ENCODE measurements at regions not wholly inside any gene's neighbourhood (a gene's known extent, or its start where the extent isn't known, plus 50 kb on each side); places are given as distances from the start of the nearest gene placed in this dataset.
A peak's percentile ranks its signal among the peaks of the same experiment; 100 is the strongest.

GRCh38 chr2:164044622-164045021 lies 308.8 kb upstream of the FIGN start:
- FAIRE-seq (no peak), DNase-seq (ENCODE audit: insufficient read length, low spot score) (peak; percentile 1)

GRCh38 chr2:164039270-164039669 lies 303.5 kb upstream of the FIGN start:
- FAIRE-seq = no peak

DNA sequence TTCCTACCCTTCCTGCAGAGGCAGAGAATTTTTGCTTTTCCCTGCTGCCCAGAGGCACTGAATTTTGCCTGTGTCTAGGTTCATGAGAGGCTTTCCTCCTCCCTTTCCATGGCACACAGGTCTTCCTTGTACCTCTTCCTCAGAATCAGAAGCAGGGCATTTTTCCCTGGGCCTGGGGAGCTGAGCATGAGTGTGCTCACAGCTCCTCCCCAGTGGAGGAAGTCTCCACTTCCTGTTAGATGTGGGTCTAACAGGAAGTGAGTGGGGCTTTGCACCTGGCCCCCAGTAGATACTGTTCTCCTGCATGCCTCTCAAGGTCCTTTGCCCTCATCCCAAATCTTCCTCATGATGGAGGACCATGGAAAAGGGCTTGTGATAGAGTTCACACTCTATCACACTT lies 297.2 kb upstream of the FIGN start:
- DNase-seq (ENCODE audit: insufficient read length, low spot score) (no peak), FAIRE-seq (no peak)

More at GRCh38 chr2:164039270-164039669, 303.5 kb upstream of the FIGN start:
- no peak for DNase-seq (ENCODE audit: insufficient read length, low spot score)

DNA sequence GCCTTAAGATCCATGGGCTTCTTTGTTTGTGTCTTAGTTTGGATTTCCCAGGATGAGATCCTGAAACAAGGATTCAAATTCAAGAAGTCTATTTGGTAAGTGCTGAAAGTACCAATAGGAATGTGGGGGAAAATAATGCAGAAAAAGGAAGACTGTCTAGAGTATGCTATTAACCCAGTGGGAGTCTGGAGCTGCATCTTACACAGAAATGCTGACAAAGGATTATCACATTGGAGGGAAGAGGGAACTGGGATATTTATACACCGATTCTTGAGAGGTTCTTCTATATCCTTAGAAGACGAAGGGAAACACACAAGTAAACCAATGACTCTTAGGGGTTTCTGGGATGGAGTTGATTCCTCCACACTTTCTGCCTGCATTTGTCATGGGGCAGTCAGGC lies 294.8 kb upstream of the FIGN start:
- no peak for DNase-seq (ENCODE audit: insufficient read length, low spot score)
- no peak for FAIRE-seq

DNA sequence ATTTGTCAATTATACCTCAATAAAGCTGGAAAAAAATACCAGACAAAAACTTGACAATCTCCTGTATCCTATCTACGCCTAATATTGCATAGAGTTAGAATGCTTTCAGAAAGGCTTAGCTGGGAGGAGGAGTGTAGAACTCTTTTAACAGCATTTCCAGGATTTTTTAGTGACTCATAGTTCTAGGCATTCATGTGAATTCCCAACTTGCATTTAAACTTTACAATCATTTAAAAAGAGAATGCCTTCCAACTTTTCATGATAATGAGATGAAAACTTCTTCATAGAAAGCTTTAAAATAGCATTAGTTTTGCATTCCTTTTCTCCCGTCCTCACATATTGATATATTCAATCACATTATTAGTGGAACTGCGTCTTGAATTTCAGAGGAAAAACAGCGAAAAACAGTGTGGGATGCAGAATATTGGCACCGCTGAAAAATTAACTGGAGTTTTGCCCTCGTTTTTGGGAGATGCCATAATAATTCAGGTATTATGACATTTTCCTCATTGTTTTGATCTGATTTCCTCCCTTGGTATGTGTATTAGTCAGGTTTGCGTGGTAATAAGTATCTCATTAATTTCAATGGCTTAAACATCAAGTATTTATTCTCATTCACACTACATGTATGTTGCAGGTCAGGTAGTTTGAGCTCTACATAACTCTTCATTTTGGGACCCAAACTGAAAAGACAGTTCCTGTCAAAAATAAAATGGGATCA lies 293.2 kb upstream of the FIGN start:
- DNase-seq (ENCODE audit: insufficient read length, low spot score) (peak; percentile 21), FAIRE-seq (no peak)

- FAIRE-seq = no peak
- no peak for DNase-seq (ENCODE audit: insufficient read length, low spot score)
These were observed 288.6 kb upstream of the FIGN start for GRCh38 chr2:164024396-164024795.

GRCh38 chr2:164023896-164024295 lies 288.1 kb upstream of the FIGN start:
- FAIRE-seq = no peak
- no peak for DNase-seq (ENCODE audit: insufficient read length, low spot score)

GRCh38 chr2:164015328-164016123 lies 279.7 kb upstream of the FIGN start:
- no peak for FAIRE-seq
- no peak for DNase-seq (ENCODE audit: insufficient read length, low spot score)

- DNase-seq (ENCODE audit: insufficient read length, low spot score) (no peak), FAIRE-seq (no peak)
These were observed 279.0 kb upstream of the FIGN start for GRCh38 chr2:164014791-164015190.

GRCh38 chr2:164014068-164014731 lies 278.4 kb upstream of the FIGN start:
- no peak for DNase-seq (ENCODE audit: insufficient read length, low spot score)
- FAIRE-seq = no peak

GRCh38 chr2:164012581-164012980 lies 276.8 kb upstream of the FIGN start:
- no peak for FAIRE-seq
- DNase-seq (ENCODE audit: insufficient read length, low spot score) = no peak

DNA sequence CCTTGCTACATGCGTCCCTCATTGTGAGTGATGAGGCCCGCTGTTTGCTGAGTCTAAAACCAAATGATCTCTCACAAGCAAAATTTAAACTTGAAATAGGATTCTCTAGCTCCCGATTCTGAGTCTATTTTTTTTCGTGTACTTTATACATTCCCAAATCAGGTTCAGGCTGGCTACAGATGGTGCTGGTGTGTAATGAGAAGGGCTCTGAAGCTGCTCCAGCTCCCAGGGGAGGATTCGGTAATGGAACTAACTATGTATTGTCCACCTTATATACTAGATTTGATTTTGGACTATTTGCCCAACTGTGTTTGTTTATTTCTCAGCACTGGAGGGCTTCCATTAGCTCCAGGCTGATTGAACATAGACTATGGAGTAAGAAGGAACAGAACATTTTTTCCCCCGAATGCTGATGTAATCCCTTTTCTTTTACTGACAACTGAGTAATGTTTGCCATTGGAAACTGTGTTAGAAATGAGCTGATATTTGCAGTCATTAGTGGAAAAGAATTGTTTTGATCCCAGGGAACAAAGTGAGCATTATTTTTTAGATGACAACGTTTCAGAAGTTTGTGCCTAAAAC lies 274.0 kb upstream of the FIGN start:
- DNase-seq (ENCODE audit: insufficient read length, low spot score) (no peak), FAIRE-seq (no peak)

DNA sequence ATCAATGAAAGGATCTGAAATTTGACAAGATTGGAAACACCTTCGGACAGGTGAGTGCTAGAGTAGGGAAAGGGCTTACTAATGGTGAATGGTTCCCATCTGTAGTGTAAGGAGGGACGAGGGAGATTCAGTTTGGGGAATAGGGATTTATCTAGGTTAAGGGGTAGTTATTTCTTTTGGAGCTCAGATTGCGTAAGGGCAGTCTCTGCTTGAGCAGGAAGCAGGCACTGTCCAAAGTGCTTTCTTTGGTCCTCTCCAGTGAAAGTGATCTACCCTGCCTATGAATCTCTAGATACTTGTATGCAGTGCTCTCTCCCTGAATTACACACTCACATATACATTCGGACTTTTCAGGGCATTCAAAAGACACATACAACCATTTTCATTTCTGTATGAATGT lies 272.9 kb upstream of the FIGN start:
- DNase-seq (ENCODE audit: insufficient read length, low spot score) (no peak), FAIRE-seq (no peak)

DNA sequence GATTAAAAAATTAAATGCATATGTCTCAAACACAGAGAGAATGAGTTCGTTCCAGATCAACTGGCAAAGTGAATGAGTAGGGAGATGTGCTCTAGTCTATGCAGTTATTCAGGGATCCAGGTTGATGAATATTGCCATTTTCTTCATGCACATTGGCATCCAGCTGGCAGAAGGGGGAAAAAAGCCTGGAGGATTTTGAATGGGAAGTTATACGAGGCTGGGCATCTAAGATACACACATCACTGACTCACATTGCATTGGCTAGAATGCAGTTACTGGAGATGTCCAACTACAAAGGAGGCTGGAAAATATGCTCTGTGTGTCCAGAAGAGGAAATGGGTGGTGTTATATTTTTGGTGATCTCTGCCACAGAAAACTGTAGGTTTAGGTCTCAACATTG lies 270.9 kb upstream of the FIGN start:
- FAIRE-seq (no peak), DNase-seq (ENCODE audit: insufficient read length, low spot score) (no peak)

DNA sequence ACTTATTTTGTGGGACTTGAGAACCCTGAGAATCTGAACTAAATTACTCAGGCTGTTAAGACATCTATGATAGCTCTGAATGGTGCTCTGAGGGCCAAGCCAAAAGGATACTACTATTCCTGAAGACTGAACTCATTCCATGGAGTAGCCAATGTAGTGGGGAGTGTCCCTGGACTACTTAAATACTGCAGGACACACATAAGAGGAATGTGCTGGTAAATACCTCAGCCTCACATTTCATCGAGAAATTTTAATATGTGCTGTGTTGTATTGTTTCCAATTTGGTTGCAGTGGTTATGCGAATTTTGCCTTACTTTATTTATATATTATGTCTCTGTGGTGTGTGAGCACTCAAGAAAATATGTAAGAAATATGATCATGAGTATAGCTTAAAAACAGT lies 264.4 kb upstream of the FIGN start:
- no peak for FAIRE-seq

GRCh38 chr2:163997466-163997865 lies 261.7 kb upstream of the FIGN start:
- FAIRE-seq (no peak), DNase-seq (ENCODE audit: insufficient read length, low spot score) (no peak)

More for the DNA sequence above, 264.4 kb upstream of the FIGN start:
- DNase-seq (ENCODE audit: insufficient read length, low spot score) = no peak

GRCh38 chr2:163990541-163990940 lies 254.7 kb upstream of the FIGN start:
- DNase-seq (ENCODE audit: insufficient read length, low spot score) (no peak), FAIRE-seq (no peak)

GRCh38 chr2:163990101-163990500 lies 254.3 kb upstream of the FIGN start:
- no peak for DNase-seq (ENCODE audit: insufficient read length, low spot score)
- no peak for FAIRE-seq

DNA sequence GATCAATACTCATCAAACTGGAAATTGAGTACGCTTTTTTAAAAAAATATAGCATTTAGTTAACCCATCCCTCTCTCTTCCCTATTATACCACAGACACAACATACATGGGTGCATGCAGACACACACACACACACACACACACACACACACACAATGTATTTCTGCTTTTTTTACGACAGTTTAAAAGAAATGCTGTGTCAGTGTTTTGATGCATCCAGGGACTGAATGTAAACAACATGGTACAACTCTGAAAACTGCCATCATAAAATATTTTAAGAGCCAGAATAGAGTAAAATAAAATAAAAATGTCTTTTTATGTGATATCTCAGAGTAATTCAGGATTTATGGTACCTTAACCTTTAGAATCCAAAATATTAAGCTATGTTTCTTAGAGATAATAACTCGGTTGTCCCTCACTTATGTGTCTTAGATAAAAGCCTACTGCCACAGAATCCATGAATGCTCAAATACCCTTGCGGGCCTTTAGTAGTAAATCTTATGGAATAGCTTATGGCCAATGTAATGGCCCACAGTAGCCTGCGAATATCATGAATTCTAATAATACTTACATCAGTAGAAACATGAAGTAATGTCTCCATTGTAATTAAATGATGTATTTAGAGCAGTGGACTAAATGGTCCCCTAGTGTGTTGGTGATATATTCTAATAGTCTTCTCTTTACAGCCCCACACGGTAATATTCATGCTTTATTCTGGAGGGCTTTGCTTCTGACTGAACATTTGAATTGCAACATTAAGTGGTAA lies 251.6 kb upstream of the FIGN start:
- no peak for DNase-seq (ENCODE audit: insufficient read length, low spot score)
- no peak for FAIRE-seq

DNA sequence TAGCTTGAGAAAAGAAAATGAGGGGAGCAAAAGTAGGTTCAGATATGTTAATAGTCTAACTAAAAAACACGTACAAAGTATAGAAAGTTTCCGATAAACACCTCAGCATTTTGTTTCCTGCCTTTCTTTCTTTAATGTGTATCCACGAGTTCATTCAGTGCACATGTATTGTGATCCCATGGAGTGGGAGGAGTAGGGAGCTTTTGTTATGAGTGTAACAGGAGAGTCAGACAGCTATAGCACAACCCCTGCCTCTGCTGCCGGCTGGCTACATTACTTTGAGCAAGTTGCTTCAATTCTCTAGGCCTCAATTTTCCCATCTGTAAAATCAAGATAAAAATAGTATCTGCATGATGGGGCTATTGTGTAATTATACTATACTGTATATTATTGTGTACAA lies 249.2 kb upstream of the FIGN start:
- DNase-seq (ENCODE audit: insufficient read length, low spot score) (no peak), FAIRE-seq (no peak)

- DNase-seq (ENCODE audit: insufficient read length, low spot score) (no peak), FAIRE-seq (no peak)
These were observed 248.1 kb upstream of the FIGN start for GRCh38 chr2:163983911-163984310.

All from HTR-8/SVneo (cell line).